A549 (cell line): ENCODE measurements at regions not wholly inside any gene's neighbourhood (a gene's known extent, or its start where the extent isn't known, plus 50 kb on each side); places are given as distances from the start of the nearest gene placed in this dataset.
A peak's percentile ranks its signal among the peaks of the same experiment; 100 is the strongest.

ENCODE experiments used
- ATAC-seq, 2 experiments: fragments of 200-7000 bp in 1 of 2; fragments of >200 bp in 1 of 2; cut with Nextera tagmentation in 1 of 2; cut with Tn5 transposase in 1 of 2; 3 replicates each; pipeline versions ENCODE4 v1.8.0 to v1.9.1; 2018 to 2020; ENCODE audit warnings: mild to moderate bottlenecking in 1 of 2, moderate library complexity in 1 of 2
- CTCF ChIA-PET: fragments of 300-600 bp; sonication (Branson Sonifier 250); formaldehyde crosslinking; extraction: SDS; loops from one replicate; lab custom pipeline; 2021; ENCODE audit warnings: antibody characterized with exemption, inconsistent platforms; lab: Yijun Ruan, JAX
- POLR2A ChIA-PET: fragments of 350-600 bp; formaldehyde crosslinking; extraction: SDS; loops from one replicate; lab custom pipeline; 2021; ENCODE audit warnings: antibody characterized with exemption, inconsistent platforms; lab: Yijun Ruan, JAX
- DNase-seq, 2 experiments: peaks; one replicate each; pipeline versions ENCODE4 v3.0.0 to v3.0.0-alpha.2; 2011 to 2016; ENCODE audit warnings: low read depth in 1 of 2, low spot score in 1 of 2
- FAIRE-seq: peaks from 2 replicates; lab custom pipeline; 2011; peaks lifted over from hg19 to GRCh38; lab: Jason Lieb, UNC
- H3K27ac ChIP-seq, 2 experiments: fragments of >200 bp; sonication (Bioruptor Twin); formaldehyde crosslinking; 3 replicates each; pipeline ENCODE4 v1.5.1; 2016 to 2017
- H3K4me1 ChIP-seq: fragments of >200 bp; sonication (Bioruptor Twin); formaldehyde crosslinking; 3 replicates; pipeline ENCODE4 v1.6.1; 2016
- H3K4me2 ChIP-seq: fragments of >200 bp; sonication (Bioruptor Twin); formaldehyde crosslinking; 3 replicates; pipeline ENCODE4 v1.6.1; 2016
- H3K4me3 ChIP-seq: fragments of >200 bp; sonication (Bioruptor Twin); formaldehyde crosslinking; 3 replicates; pipeline ENCODE4 v1.5.1; 2016
- H3K9me3 ChIP-seq: fragments of >200 bp; sonication (Bioruptor Twin); formaldehyde crosslinking; 3 replicates; pipeline ENCODE4 v1.6.1; 2016
- EHMT2 ChIP-seq: fragments of 200-600 bp; sonication (generic); IDR thresholded peaks from 2 replicates; pipeline ENCODE4 v1.6.1; 2016; ENCODE audit warnings: antibody characterized with exemption, low read depth, mild to moderate bottlenecking, moderate library complexity
- FOSL2 ChIP-seq, 2 experiments: fragments of 450-650 bp in 1 of 2; fragments of >200 bp in 1 of 2; sonication (Bioruptor Twin) in 1 of 2; formaldehyde crosslinking; IDR thresholded peaks; 2 replicates each; pipeline versions ENCODE4 v1.5.0 to v1.6.1; 2016 to 2020; ENCODE audit warnings: mild to moderate bottlenecking in 1 of 2, moderate library complexity in 1 of 2
- KDM1A ChIP-seq: fragments of 200-600 bp; sonication (generic); IDR thresholded peaks from 2 replicates; pipeline ENCODE4 v1.6.1; 2016; ENCODE audit warnings: low read depth, mild to moderate bottlenecking
- MAX ChIP-seq: IDR thresholded peaks from 2 replicates; pipeline ENCODE4 v1.6.1; 2012
- MAZ ChIP-seq: fragments of 150-350 bp; IDR thresholded peaks from 2 replicates; pipeline ENCODE4 v1.6.1; 2014; ENCODE audit warnings: antibody characterized with exemption, low read depth, low read length, borderline replicate concordance
- POLR2A ChIP-seq: IDR thresholded peaks from 2 replicates; pipeline ENCODE4 v1.6.1; 2012; ENCODE audit warnings: mild to moderate bottlenecking, low read length
- POLR2AphosphoS2 ChIP-seq: conservative IDR thresholded peaks from 2 replicates; pipeline ENCODE4 v1.6.1; 2012; ENCODE audit warnings: low read length, improper control_type of control experiment, inconsistent platforms
- REST ChIP-seq: fragments of 200-600 bp; sonication (generic); IDR thresholded peaks from 2 replicates; pipeline ENCODE4 v1.6.1; 2016; ENCODE audit warnings: antibody characterized with exemption, mild to moderate bottlenecking, moderate library complexity
- RFX5 ChIP-seq: fragments of 450-650 bp; IDR thresholded peaks from 2 replicates; pipeline ENCODE4 v1.7.1; 2014; ENCODE audit warnings: antibody characterized with exemption, mild to moderate bottlenecking, moderate library complexity
- RNF2 ChIP-seq: fragments of 200-600 bp; sonication (generic); IDR thresholded peaks from 2 replicates; pipeline ENCODE4 v1.6.1; 2016; ENCODE audit warnings: low read depth, mild to moderate bottlenecking, antibody characterized with exemption, moderate library complexity, borderline replicate concordance
- WGBS: methylation state at CpG from one replicate; pipeline ENCODE4 v1.1.6; 2017; ENCODE audit errors: missing lambda C conversion rate; 5-methylcytosine and 5-hydroxymethylcytosine counted together
- TF ChIP-seq, protein P1 (sequence below): fragments of 450-650 bp; IDR thresholded peaks from 2 replicates; pipeline ENCODE4 v1.6.1; 2014; ENCODE audit warnings: antibody characterized with exemption
- TF ChIP-seq, protein P2 (sequence below): fragments of 250-450 bp; sonication (Bioruptor Pico); IDR thresholded peaks from 2 replicates; pipeline ENCODE4 v1.5.0; 2021; ENCODE audit warnings: mild to moderate bottlenecking, moderate library complexity, borderline replicate concordance
- TF ChIP-seq, protein P3 (sequence below): fragments of 150-350 bp; IDR thresholded peaks from 2 replicates; pipeline ENCODE4 v1.6.1; 2014; ENCODE audit warnings: low read depth, mild to moderate bottlenecking, low read length

DNA sequence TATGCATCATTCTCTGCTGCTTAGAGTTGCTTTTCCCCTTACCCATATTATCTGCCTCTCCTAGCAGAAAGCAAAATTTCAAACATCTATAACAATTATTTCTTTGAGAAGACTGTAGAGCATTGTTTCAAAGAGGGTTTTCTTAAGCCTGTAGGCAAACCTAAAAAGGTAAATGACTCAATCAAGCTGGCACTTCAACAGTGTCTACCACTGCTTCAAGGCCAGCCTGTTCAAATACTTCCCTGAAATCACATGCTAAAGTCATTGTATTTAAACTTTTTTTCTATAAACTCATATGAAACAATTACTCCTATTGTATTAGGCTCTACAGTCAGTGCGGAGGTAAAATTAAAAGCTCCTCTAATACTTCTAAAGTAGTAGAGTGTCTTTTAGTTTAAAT is 87.1 kb downstream of the OGFRL1 start:
- Histone ChIP-seq H3K9me3 (no peaks in the 10 kb centered on the region), H3K4me3 (no peak overlapping the region), H3K4me1 (peaks cover 55% of the 10 kb centered on the region), H3K27ac (peak overlapping the region; percentile 48 to 64; a peak in 4 of 6 replicates), H3K4me2 (peak overlapping the region; percentile 64)
- no peak for FAIRE-seq
- WGBS, result 77% methylated on average over 1 of the region's 1 CpG
- TF ChIP-seq, protein P1, sequence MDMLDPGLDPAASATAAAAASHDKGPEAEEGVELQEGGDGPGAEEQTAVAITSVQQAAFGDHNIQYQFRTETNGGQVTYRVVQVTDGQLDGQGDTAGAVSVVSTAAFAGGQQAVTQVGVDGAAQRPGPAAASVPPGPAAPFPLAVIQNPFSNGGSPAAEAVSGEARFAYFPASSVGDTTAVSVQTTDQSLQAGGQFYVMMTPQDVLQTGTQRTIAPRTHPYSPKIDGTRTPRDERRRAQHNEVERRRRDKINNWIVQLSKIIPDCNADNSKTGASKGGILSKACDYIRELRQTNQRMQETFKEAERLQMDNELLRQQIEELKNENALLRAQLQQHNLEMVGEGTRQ, result no peak
- TF ChIP-seq, protein P2, sequence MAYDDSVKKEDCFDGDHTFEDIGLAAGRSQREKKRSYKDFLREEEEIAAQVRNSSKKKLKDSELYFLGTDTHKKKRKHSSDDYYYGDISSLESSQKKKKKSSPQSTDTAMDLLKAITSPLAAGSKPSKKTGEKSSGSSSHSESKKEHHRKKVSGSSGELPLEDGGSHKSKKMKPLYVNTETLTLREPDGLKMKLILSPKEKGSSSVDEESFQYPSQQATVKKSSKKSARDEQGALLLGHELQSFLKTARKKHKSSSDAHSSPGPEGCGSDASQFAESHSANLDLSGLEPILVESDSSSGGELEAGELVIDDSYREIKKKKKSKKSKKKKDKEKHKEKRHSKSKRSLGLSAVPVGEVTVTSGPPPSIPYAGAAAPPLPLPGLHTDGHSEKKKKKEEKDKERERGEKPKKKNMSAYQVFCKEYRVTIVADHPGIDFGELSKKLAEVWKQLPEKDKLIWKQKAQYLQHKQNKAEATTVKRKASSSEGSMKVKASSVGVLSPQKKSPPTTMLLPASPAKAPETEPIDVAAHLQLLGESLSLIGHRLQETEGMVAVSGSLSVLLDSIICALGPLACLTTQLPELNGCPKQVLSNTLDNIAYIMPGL (CRISPR knock-in tag), result no peak
- TF ChIP-seq KDM1A (no peak), MAX (no peak), FOSL2 (IDR thresholded peaks at IDR 0.05) (no peak), FOSL2 (CRISPR knock-in tag; IDR thresholded peaks at IDR 0.05) (no peak)
- peak in 1 of 2 experiments; percentile 60; a peak in 2 of 6 replicates for ATAC-seq
- ChIA-PET CTCF (no interaction called here), POLR2A (no interaction called here)
- DNase-seq, result peak in 1 of 2 experiments; percentile 35

DNA sequence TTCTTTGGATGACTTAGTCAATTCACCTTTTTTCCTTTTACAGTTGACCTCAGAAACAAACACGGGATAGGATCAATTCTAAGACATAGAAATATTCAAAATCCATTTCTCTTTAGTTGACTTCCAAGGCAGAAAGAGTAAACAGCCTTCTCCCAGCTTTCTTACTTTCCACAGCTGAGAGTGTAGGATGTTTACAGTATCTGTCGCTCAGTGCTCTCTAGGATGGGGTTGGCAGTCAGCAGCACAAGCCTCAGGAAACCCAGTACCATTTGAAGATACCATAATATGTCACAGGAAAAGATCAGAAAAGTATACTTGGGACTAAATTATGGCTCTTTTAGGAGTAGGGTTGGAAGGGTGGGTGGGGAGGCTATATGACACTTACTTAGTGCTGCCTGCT is 88.2 kb downstream of the OGFRL1 start:
- DNase-seq (no peak), FAIRE-seq (no peak), ATAC-seq (peak in 1 of 2 experiments; percentile 45; a peak in 2 of 6 replicates)
- Histone ChIP-seq H3K4me2 (peak overlapping the region; percentile 64), H3K4me1 (peaks cover 59% of the 10 kb centered on the region), H3K9me3 (no peaks in the 10 kb centered on the region), H3K27ac (peak overlapping the region; percentile 28 to 69; a peak in 2 of 6 replicates), H3K4me3 (no peak overlapping the region)
- 92% methylated on average over 2 of the region's 2 CpGs for WGBS
- TF ChIP-seq MAX (no peak), EHMT2 (no peak), RNF2 (no peak), POLR2AphosphoS2 (no peak), REST (no peak), RFX5 (no peak), MAZ (no peak), POLR2A (no peak)
- TF ChIP-seq, protein P2 (CRISPR knock-in tag), result no peak
- TF ChIP-seq, protein P3, sequence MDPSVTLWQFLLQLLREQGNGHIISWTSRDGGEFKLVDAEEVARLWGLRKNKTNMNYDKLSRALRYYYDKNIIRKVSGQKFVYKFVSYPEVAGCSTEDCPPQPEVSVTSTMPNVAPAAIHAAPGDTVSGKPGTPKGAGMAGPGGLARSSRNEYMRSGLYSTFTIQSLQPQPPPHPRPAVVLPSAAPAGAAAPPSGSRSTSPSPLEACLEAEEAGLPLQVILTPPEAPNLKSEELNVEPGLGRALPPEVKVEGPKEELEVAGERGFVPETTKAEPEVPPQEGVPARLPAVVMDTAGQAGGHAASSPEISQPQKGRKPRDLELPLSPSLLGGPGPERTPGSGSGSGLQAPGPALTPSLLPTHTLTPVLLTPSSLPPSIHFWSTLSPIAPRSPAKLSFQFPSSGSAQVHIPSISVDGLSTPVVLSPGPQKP, result no peak
- ChIA-PET POLR2A (no interaction called here), CTCF (interaction anchor here (1.3 kb wide), 1 partner anchor 106 kb away, joined by 4 read pairs; no protein-coding TSS in a partner anchor)
